GM19463 (cell line): ENCODE measurements at regions not wholly inside any gene's neighbourhood (a gene's known extent, or its start where the extent isn't known, plus 50 kb on each side); places are given as distances from the start of the nearest gene placed in this dataset.
"Not testable (repeated sequence)": the region's sequence is repeated elsewhere in the genome, so short reads cannot be mapped to it uniquely, and the experiment has no call there.

Source experiments
- ATAC-seq: cut with Tn5 transposase; IDR thresholded peaks from one replicate; pipeline ENCODE4 v1.9.1; 2021; ENCODE audit warnings: mild to moderate bottlenecking, moderate library complexity; ENCODE audit not compliant: unreplicated experiment

DNA sequence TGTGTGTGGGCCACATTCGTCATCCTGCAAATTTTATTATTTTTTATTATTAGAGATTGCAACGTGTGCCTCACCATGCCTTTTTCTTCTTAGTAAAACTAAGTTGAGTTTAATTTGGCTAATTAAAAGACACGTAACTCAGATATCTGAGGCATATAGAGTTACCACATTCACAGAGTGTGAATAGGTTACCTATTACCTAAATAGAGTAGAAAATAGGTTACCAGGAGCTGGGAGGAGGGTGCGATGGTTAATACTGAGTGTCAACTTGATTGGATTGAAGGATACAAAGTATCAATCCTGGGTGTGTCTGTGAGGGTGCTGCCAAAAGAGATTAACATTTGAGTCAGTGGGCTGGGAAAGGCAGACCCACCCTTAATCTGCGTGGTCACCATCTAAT, 116.3 kb upstream of the CARD11 start:
- ATAC-seq, result not testable (repeated sequence)

DNA sequence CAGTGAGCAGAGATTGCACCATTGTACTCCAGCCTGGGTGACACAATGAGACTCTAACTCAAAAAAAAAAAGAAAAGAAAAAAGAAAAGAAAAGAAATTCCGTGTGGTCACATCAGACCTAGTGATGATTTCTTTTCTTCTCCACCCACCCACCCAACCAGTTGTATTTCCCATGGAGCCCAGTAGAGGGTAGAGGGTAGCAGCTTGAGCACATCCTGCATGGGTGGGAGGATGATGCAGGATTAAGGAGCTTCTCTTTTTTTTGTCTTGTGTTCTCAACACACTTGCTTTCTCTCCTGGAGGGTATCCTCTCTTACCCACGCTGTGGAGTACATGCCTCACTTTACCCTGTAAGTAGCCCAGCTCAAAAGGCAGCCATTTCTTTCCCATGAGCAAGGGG, 118.6 kb upstream of the CARD11 start:
- ATAC-seq, result no peak

DNA sequence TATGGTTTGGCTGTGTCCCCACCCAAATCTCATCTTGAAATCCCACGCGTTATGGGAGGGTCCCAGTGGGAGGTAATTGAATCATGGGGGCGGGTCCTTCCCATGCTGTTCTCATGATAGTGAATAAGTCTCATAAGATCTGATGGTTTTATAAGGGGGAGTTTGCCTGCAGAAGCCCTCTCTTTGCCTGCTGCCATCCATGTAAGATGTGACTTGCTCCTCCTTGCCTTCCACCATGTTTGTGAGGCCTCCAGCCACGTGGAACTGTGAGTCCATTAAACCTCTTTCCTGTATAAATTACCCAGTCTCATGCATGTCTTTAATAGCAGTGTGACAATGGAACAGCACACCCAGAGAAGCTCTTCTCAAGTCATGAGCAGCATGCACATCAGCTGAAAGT, 119.1 kb upstream of the CARD11 start:
- not testable (repeated sequence) for ATAC-seq

DNA sequence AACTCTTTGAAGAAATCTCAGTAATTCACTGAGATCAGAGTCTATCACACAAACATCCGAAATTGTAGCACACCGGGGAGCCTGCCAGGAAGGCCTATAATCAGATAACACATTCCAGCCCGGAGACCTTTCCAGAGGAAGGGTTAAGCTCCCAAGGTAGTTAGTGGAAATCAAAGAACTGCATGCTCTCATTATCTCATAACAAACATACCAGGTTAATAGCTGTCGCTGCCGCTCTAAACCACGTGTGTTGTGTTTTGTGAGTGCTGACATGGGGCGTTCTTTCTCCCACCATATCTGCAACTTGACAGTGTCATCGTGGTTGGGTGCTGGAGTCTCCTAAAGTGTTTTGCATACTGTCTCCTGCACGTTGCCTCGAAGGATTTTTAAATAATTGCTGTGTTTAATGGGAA, 120.7 kb upstream of the CARD11 start:
- no peak for ATAC-seq

DNA sequence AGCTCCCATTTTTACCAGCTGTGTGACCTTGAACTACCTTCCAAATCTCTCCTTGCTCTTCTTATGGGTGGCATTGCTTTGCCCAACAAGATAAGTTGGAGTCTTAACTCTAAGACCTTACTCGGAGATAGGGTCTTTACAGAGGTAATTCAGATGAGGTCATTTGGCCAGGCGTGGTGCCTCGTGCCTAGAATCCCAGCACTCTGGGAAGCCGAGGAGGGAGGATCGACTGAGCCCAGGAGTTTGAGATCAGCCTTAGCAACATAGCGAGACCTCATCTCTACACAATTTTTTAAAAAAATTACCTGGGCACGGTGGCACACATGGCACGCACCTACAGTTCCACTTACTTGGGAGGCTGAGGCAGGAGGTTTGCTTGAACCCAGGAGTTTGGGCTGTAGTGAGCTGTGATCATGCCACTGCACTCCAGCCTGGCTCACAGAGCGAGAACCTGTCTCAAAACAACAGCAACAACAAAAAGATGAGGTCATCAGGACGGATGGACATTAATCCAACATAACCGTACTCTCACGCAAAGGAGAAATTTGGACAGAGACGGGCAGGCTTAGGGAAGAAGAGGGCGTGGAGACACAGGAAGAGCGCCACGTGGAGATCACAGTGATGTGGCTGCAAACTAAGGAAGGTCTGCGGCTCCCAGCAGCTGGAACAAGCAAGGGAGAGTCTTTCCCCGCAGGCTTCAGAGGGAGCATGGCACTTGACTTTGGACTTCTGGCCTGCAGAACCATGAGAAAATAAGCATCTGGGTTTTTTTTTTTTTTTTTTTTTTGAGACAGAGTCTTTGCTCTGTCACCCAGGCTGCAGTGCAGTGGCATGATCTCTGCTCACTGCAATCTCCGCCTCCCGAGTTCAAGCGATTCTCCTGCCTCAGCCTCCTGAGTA, 122.3 kb upstream of the CARD11 start:
- ATAC-seq, result no peak

DNA sequence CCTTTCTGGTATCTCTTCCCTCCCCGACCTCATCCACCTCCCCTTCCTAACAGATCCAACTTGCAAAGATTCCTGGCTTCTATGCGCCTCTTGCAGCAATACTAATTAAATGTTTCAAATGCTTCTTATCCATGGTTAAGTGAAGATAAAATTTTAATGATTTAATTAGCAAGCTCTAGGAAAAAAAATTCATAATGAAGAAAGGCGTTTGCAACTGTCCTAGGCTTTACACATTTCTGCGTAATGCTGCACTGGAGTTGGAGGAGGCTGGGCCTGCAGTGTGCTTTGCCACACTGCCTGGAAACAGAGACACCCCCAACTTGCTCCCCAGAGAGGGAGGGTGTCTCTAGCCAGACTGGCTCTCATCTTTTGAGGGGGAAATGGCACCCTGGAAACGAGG, 123.9 kb upstream of the CARD11 start:
- ATAC-seq, result no peak

DNA sequence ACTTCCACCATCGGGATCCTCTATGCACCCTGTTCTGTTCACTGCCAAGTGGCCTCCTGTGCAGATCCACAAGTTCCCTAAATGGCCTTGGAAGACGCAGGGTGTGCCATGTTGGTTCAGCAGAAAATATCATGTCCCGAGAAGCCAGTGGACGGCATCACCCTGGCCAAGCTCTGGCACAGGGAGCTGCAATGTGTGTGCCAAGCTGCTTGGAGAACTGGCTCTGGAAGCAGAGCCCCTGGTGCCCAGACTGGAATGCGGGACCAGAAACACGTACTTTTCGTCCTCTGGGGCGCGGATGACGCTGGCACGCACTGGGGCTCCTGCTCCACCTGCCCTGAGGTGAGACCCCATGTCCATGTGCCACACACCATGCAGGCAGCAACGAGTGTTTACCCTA, 124.7 kb upstream of the CARD11 start:
- ATAC-seq, result no peak

DNA sequence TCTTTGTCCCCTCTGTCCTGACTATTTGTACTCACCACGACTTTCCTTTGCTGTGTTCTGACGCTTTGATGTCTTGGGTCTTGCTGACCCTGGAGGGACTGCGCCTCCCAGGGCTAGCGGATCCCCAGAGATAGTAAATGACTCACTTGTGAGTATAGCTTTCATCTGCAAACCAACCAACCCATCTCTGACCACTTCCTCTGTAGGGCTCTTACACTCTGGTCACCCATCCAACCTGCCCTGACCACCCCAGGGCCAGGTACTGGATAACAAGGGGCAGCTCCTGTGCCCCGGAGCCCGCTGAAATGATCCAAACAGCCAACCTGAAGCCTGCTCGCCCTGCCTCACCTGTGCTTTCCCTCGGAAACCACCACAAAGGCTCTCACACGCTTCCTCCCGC, 125.2 kb upstream of the CARD11 start:
- no peak for ATAC-seq

DNA sequence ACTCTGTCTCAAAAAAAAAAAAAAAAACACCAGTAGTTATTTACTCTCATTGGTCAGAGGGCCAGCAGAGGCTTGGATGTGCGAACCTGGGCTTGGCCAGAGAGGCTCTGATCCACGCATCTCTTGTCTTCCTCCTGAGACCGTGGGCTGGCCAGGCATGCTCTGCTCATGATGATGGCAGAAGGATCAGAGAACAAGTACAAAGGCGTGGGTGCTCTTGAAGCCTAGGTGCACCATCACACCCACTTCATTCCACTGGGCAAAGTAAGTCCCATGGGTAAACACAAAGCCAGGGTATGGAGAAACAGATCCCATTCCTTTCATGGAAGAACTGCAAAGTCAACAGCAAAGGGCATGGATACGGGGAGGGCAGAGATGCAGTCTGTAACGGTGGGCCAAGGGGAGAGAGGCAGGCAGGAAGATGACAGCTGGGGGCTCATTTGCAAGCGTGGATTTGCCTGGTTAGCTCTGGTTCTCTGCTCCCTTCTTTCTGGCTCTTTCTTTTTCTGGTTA, 128.2 kb upstream of the SDK1 start:
- ATAC-seq, result no peak

DNA sequence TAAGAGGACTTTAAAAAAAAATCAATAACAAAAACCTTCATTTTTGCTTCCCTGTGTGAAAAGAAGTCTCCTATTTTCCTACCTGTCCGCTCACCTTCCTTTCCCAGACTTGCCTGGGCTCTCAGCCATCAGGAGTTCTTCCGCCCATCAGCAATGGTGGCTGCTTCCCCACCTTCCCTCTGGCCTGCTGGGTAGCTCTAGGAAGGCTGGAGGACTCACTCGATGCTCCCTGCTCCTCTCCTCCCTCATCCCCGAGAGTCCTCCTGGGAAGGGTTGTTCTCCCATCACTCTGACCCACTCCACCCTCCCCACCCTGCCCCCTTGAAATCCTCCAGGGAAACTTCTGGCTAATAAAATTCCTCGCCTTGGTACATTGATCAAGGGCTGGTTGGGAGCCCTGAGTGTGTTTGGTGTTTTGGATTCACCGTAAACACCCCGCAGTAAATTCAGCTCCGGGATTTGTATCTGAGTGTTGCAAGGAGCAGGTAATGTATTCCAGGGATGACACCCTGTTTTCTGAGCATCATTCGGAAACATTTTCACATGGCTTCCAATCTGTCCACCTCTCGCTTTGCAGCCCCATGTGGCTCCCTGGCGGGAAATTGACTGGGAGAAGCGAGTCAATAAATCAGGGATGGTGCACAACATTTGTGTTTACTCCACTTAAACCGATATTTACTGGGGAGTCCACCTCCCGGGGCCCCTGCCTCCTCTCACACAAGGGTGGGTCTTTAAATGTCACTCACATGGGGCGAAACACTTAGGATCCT, 126.4 kb upstream of the SDK1 start:
- ATAC-seq, result no peak

DNA sequence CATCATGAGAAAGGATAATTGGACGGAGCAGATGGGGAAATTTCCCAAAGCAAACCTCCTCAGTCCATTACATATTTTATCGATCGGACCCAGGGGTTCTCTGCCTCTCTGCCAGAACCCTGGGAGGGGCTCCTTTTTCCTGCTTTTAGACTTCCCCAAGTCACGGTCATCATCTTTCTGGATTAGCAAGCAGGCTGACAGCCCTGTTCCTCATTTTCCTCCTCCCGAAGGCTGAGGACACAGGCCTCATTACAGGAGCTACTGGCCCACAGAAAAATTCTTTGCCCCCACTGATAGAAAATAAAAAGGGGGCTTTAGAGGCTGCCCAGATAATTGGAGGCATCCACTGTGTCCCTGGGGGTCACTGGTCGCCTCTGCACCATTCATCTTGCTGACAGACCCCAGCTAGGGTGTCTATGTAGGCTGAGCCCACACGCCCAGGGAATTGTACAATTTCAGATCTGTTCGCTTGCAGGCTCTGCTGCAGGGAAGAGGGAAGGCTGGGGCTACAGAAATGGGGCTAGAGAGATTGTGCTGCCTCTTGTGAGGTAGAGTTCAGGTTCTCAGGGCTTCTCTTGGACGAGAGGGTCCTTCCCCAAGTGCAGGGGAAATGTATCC, 125.7 kb upstream of the SDK1 start:
- ATAC-seq, result no peak

DNA sequence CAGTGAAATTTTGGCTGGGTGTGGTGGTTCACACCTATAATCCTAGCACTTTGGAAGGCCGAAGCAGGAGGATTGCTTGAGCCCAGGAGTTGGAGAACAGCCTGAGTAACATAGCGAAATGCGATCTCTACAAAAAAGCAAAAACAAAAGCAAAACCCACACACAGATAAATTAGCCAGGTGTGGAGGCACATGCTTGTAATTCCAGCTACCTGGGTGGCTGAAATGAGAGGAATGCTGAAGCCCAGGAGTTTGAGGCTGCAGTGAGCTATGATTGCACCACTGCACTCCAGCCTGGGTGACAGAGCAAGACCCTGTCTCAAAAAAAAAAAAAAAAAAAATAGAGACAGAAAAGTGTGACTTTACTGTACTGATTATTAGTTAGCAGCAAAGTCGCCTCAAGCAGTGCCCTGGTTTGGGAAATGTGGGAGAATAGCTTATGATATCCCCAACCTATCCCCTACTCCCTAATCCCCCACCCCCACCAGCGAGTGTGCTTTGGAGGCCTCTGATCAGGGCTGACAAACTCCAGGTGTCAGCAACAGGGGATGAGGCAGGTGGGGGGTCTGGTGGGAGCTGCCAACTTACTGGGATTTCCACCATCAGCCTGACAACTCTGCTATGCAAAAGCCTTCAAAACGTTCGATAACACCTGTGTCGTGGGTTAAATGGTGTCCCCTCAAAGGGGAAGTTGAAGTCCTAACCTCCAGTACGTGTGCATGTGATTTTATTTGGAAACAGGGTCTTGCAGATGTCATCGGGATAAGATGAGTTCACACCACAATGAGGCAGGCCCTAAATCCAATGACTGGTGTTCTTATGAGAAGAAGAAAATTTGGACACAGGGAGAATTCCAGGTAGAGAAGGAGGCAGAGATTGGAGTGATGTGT, 124.7 kb upstream of the SDK1 start:
- ATAC-seq, result no peak

DNA sequence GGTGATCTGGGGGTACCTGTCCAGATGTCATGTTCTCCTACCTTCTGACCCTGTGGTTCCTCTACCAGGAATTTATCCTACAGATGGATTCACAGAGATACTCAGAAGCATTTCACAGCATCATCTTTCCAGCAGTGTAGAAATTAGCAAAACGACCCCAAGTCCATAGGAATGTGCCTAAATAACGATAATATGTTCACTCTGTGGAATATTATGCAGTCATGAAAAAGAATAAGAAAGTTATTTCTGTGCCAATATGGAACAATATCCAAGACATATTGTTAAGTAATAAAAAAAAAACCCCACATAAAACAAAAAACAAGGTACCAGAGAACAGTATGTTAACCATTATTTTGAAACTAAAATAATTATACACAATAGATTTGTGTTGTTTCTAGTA, 123.8 kb upstream of the SDK1 start:
- ATAC-seq, result no peak

DNA sequence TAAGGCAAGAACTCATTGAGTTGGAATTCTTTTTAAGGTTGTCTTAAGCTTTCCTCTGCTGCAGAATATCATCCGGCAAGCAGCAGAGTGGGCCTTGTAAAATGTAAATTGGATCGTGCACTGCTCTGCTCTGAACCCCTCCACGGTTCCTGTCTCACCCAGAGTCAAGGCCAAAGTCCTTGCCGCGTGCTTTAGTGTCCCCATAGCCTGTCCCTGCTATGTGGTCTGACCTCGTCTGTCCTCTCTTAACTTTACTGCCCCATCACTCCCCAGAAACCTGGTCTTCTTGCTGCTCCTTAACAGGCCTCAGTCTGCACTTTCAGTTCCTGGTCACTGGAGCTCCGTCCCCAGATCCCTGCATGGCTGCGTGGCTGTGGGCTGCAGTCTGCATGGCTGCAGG, 121.6 kb upstream of the SDK1 start:
- no peak for ATAC-seq

DNA sequence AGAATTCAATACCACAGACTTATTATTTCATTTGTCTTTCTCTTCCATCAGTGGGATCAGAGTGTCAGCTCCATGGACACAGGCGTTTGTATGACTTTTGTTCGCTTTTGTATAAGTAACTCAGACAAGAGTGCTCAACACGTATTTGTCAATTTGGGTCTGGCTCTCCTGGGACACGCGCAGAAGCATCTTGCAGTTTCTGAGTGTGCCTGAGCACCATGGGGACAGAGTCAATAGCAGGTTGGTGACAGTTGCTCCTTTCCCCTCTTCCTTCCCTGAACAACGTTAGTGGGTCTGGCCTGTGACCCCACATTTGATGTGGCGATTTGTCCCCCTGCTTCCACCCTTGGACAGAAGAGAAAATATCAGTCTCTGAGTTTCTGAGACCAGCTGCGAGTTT, 120.4 kb upstream of the SDK1 start:
- ATAC-seq, result no peak

DNA sequence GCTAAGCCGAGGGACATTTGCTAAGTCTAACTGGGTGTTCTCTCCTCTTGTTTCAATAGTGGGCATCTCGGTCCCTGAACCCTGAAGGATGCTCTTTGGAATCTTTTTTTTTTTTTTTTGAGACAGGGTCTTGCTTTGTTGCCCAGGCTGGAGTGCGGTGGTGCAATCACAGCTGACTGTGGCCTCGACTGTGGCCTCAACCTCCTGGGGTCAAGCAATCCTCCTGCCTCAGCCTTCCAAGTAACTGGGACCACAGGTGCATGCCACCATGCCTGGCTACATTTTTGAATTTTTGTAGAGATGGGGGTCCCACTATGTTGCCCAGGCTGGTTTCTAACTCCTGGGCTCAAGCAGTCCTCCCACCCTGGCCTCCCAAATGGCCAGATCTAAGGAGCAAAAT, 119.0 kb upstream of the SDK1 start:
- ATAC-seq, result not testable (repeated sequence)

DNA sequence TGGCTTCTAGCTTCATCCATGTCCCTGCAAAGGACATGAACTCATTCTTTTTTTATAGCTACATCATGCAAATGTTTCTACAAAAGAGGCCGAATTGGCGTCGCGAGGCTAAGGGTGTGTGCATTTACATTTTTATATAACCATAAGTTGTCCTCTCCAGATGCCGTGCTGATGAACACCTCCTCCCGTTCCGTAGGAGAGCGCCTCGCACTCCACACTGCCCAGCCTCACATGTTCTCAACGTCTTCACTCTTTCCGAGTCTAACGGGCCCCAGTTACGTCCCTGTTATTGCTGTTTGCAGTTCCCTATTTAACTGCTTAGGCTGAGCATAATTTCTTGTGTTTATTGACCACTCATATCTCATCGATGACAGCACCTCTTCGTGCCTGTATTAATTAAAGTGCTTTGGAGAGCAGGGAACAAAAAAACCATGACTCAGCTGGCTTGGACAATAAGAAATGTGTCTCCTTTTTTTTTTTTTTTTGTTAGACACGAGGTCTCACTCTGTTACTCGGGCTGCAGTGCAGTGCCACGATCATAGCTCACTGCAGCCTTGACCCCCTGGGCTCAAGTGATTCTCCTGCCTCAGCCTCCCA, 113.5 kb upstream of the SDK1 start:
- no peak for ATAC-seq

DNA sequence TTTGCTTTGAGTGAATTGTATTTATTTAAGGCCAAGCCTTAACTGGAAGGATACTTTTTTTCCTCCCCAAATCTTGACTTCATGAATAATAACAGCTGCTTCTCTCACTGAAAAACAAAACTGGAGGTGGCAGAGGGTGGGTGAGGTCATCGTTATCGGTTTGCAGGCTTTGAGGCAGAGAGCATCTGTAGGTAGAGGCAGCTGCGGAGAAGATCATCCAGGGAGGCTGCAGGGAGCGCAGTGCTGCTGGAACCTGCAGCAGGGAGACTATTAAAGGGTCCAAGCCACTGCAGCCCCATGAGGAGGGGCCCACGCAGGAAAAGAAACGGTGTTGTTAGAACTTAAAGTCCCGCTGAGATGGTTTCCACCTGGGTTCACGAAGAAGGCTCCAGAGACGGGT, 112.1 kb upstream of the SDK1 start:
- no peak for ATAC-seq

DNA sequence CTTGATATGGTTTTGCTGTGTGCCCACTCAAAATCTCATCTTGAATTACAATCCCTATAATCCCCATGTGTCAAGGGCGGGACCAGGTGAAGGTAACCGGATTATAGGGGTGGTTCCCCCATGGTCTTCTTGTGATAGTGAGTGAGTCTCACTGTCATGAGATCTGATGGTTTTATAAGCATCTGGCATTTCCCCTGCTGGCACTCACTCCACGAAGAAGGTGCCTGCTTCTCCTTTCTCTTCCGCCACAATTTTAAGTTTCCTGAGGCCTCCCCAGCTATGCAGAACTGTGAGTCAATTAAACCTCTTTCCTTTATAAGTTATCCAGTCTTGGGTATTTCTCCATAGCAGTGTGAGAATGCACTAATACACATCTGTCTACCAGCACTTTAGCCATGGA, 109.5 kb upstream of the SDK1 start:
- no peak for ATAC-seq

DNA sequence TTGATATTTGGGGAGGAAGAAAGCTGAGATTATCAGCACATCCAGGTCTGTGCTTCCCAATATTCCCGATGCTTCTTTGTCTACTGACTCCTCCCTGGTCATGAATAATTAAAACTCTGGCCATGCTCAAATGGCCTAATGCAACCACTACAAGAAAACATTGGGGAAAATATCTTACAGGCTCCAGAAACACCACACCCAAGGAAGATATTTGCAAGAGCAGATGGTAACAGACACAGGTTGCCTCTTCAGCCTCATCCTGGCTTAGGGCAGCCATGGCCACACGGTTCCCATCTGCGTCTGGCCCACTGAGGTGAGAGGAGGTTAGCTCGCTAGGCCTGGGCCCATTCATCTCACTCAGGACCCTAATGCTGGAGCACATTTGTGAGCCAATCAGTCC, 108.4 kb upstream of the SDK1 start:
- no peak for ATAC-seq
